CD4-positive, alpha-beta memory T cell (primary cell): ENCODE measurements at regions not wholly inside any gene's neighbourhood (a gene's known extent, or its start where the extent isn't known, plus 50 kb on each side); places are given as distances from the start of the nearest gene placed in this dataset.

Source experiments
- CTCF ChIA-PET: fragments of 350-600 bp; sonication (Branson Sonifier 250); formaldehyde crosslinking; loops from one replicate; lab custom pipeline; 2021; ENCODE audit warnings: inconsistent platforms; ENCODE audit not compliant: partially characterized antibody; lab: Charles Lee
- POLR2A ChIA-PET: fragments of 350-600 bp; sonication (Branson Sonifier 250); formaldehyde crosslinking; loops from one replicate; lab custom pipeline; 2021; ENCODE audit not compliant: partially characterized antibody; lab: Charles Lee
- DNase-seq, 5 donors: peaks; one replicate each; pipeline versions ENCODE4 v3.0.0 to v3.0.0-alpha.2; 2020 to 2022; ENCODE audit warnings: mixed read lengths in 1 of 5
- H3K27ac ChIP-seq: one replicate; pipeline ENCODE4 v1.7.0; 2013; ENCODE audit warnings: low read depth, low read length
- H3K27me3 ChIP-seq: 2 replicates; pipeline ENCODE4 v1.7.0; 2013; ENCODE audit warnings: mild to moderate bottlenecking, low read length, moderate library complexity; ENCODE audit not compliant: insufficient read depth
- H3K36me3 ChIP-seq: 2 replicates; pipeline ENCODE4 v1.7.0; 2013; ENCODE audit warnings: mild to moderate bottlenecking, low read length, moderate library complexity; ENCODE audit not compliant: insufficient read depth
- H3K4me1 ChIP-seq: 2 replicates; pipeline ENCODE4 v1.7.0; 2013; ENCODE audit warnings: mild to moderate bottlenecking, low read length, moderate library complexity; ENCODE audit not compliant: insufficient read depth
- H3K4me3 ChIP-seq, 2 donors: one replicate each; pipeline ENCODE4 v1.7.0; 2013; ENCODE audit warnings: low read length in 2 of 2, mild to moderate bottlenecking in 1 of 2
- H3K9me3 ChIP-seq, 2 donors: one replicate each; pipeline ENCODE4 v1.7.0; 2013; ENCODE audit warnings: low read length in 2 of 2, control low read depth in 1 of 2; ENCODE audit not compliant: control insufficient read depth in 1 of 2
- H3K27ac Mint-ChIP-seq, 7 donors: one replicate each; pipeline ENCODE4 v1.8.0; 2020 to 2021; ENCODE audit warnings: mixed read lengths in 7 of 7, mild to moderate bottlenecking in 6 of 7, inconsistent platforms in 3 of 7, moderate library complexity in 3 of 7
- H3K27me3 Mint-ChIP-seq, 2 donors: one replicate each; pipeline ENCODE4 v1.8.0; 2020 to 2021; ENCODE audit warnings: mixed read lengths in 2 of 2
- H3K36me3 Mint-ChIP-seq, 2 donors: one replicate each; pipeline ENCODE4 v1.8.0; 2020 to 2021; ENCODE audit warnings: mixed read lengths in 2 of 2, inconsistent platforms in 1 of 2, mild to moderate bottlenecking in 1 of 2
- H3K4me1 Mint-ChIP-seq, 4 donors: one replicate each; pipeline ENCODE4 v1.8.0; 2020 to 2021; ENCODE audit warnings: mixed read lengths in 4 of 4, mild to moderate bottlenecking in 1 of 4
- H3K4me3 Mint-ChIP-seq, 8 donors: one replicate each; pipeline ENCODE4 v1.8.0; 2020 to 2021; ENCODE audit warnings: mixed read lengths in 8 of 8, mild to moderate bottlenecking in 7 of 8, moderate library complexity in 6 of 8, inconsistent platforms in 3 of 8
- H3K9me3 Mint-ChIP-seq, 8 donors: one replicate each; pipeline ENCODE4 v1.8.0; 2020 to 2021; ENCODE audit warnings: mixed read lengths in 8 of 8, mild to moderate bottlenecking in 5 of 8, inconsistent platforms in 3 of 8, moderate library complexity in 1 of 8
- intact Hi-C: fragments of 100-400 bp; cut with micrococcal nuclease; formaldehyde crosslinking; loops from one replicate; pipeline ENCODE4 v1.15.1; 2023

GRCh38 chr5:125558466-125558865, 812.0 kb upstream of the ZNF608 start:
- Histone ChIP-seq H3K27ac (no peak overlapping the region), H3K27me3 (no peaks in the 10 kb centered on the region), H3K9me3 (no peaks in the 10 kb centered on the region), H3K36me3 (no peaks in the 10 kb centered on the region), H3K4me1 (no peaks in the 10 kb centered on the region), H3K4me3 (no peak overlapping the region)
- Mint-ChIP-seq H3K4me1 (no peaks in the 10 kb centered on the region), H3K27ac (no peak overlapping the region), H3K36me3 (no peaks in the 10 kb centered on the region), H3K4me3 (no peak overlapping the region), H3K9me3 (peaks cover 0 to 9% (median 5%) of the 10 kb centered on the region in 8 donors), H3K27me3 (no peaks in the 10 kb centered on the region)
- ChIA-PET POLR2A (no interaction called here), CTCF (no interaction called here)
- intact Hi-C loops, result no loop called here
- DNase-seq, result no peak

- Mint-ChIP-seq H3K36me3 (no peaks in the 10 kb centered on the region), H3K27ac (no peak overlapping the region), H3K27me3 (no peaks in the 10 kb centered on the region), H3K4me1 (no peaks in the 10 kb centered on the region), H3K9me3 (peaks cover 0 to 11% (median 4%) of the 10 kb centered on the region in 8 donors), H3K4me3 (no peak overlapping the region)
- ChIA-PET POLR2A (no interaction called here), CTCF (no interaction called here)
- Histone ChIP-seq H3K4me3 (no peak overlapping the region), H3K9me3 (no peaks in the 10 kb centered on the region), H3K27me3 (no peaks in the 10 kb centered on the region), H3K36me3 (no peaks in the 10 kb centered on the region), H3K4me1 (no peaks in the 10 kb centered on the region), H3K27ac (no peak overlapping the region)
- intact Hi-C loops, result no loop called here
- DNase-seq, result no peak
Measured at GRCh38 chr5:125559296-125559695, 812.9 kb upstream of the ZNF608 start.

- Mint-ChIP-seq H3K27me3 (no peaks in the 10 kb centered on the region), H3K9me3 (peaks cover 0 to 14% (median 6%) of the 10 kb centered on the region in 8 donors), H3K4me1 (no peaks in the 10 kb centered on the region), H3K4me3 (no peak overlapping the region), H3K36me3 (no peaks in the 10 kb centered on the region), H3K27ac (no peak overlapping the region)
- POLR2A ChIA-PET, result no interaction called here
- Histone ChIP-seq H3K4me3 (no peak overlapping the region), H3K4me1 (no peaks in the 10 kb centered on the region), H3K27ac (no peak overlapping the region), H3K27me3 (no peaks in the 10 kb centered on the region), H3K9me3 (no peaks in the 10 kb centered on the region), H3K36me3 (no peaks in the 10 kb centered on the region)
- no peak for DNase-seq
- CTCF ChIA-PET, result no interaction called here
- intact Hi-C loops, result no loop called here
Measured at GRCh38 chr5:125560476-125561225, 814.2 kb upstream of the ZNF608 start.

- CTCF ChIA-PET, result no interaction called here
- Histone ChIP-seq H3K4me3 (no peak overlapping the region), H3K9me3 (no peaks in the 10 kb centered on the region), H3K27ac (no peak overlapping the region), H3K36me3 (no peaks in the 10 kb centered on the region), H3K27me3 (no peaks in the 10 kb centered on the region), H3K4me1 (no peaks in the 10 kb centered on the region)
- no peak overlapping the region for H3K4me3 Mint-ChIP-seq
- no peaks in the 10 kb centered on the region for H3K27me3 Mint-ChIP-seq
- intact Hi-C loops, result no loop called here
- H3K9me3 Mint-ChIP-seq, result peaks cover 2 to 16% (median 10%) of the 10 kb centered on the region in 8 donors
- DNase-seq, result no peak
- no peak overlapping the region for H3K27ac Mint-ChIP-seq
- POLR2A ChIA-PET, result no interaction called here
- H3K4me1 Mint-ChIP-seq, result no peaks in the 10 kb centered on the region
- H3K36me3 Mint-ChIP-seq, result no peaks in the 10 kb centered on the region
Measured at GRCh38 chr5:125564317-125564975, 818.0 kb upstream of the ZNF608 start.

- Mint-ChIP-seq H3K9me3 (peaks cover 0 to 9% (median 5%) of the 10 kb centered on the region in 8 donors), H3K27me3 (no peaks in the 10 kb centered on the region), H3K27ac (no peak overlapping the region), H3K36me3 (no peaks in the 10 kb centered on the region), H3K4me1 (no peaks in the 10 kb centered on the region), H3K4me3 (no peak overlapping the region)
- ChIA-PET CTCF (no interaction called here), POLR2A (no interaction called here)
- Histone ChIP-seq H3K27me3 (no peaks in the 10 kb centered on the region), H3K36me3 (no peaks in the 10 kb centered on the region), H3K9me3 (no peaks in the 10 kb centered on the region), H3K4me1 (no peaks in the 10 kb centered on the region), H3K4me3 (no peak overlapping the region), H3K27ac (no peak overlapping the region)
- intact Hi-C loops, result no loop called here
- no peak for DNase-seq
Measured at GRCh38 chr5:125574491-125575044, 828.1 kb upstream of the ZNF608 start.

- CTCF ChIA-PET, result no interaction called here
- no peaks in the 10 kb centered on the region for H3K27me3 Mint-ChIP-seq
Measured at GRCh38 chr5:125575171-125575890, 828.9 kb upstream of the ZNF608 start.

GRCh38 chr5:125575891-125576505, 829.6 kb upstream of the ZNF608 start:
- CTCF ChIA-PET, result no interaction called here

More at GRCh38 chr5:125575171-125575890, 828.9 kb upstream of the ZNF608 start:
- Histone ChIP-seq H3K4me3 (no peak overlapping the region), H3K27ac (no peak overlapping the region), H3K9me3 (no peaks in the 10 kb centered on the region), H3K4me1 (no peaks in the 10 kb centered on the region), H3K27me3 (no peaks in the 10 kb centered on the region), H3K36me3 (no peaks in the 10 kb centered on the region)
- Mint-ChIP-seq H3K27ac (no peak overlapping the region), H3K36me3 (no peaks in the 10 kb centered on the region), H3K9me3 (peaks cover 0 to 9% (median 4%) of the 10 kb centered on the region in 8 donors), H3K4me3 (no peak overlapping the region), H3K4me1 (no peaks in the 10 kb centered on the region)
- DNase-seq, result no peak
- POLR2A ChIA-PET, result no interaction called here
- intact Hi-C loops, result no loop called here

More at GRCh38 chr5:125575891-125576505, 829.6 kb upstream of the ZNF608 start:
- POLR2A ChIA-PET, result interaction anchor here (0.5 kb wide), 1 partner anchor 1405 kb away, joined by 3 read pairs; no protein-coding TSS in a partner anchor
- H3K27ac ChIP-seq, result no peak overlapping the region
- no peak overlapping the region for H3K27ac Mint-ChIP-seq
- no peaks in the 10 kb centered on the region for H3K4me1 Mint-ChIP-seq
- H3K27me3 ChIP-seq, result no peaks in the 10 kb centered on the region
- H3K36me3 ChIP-seq, result no peaks in the 10 kb centered on the region
- peaks cover 0 to 9% (median 4%) of the 10 kb centered on the region in 8 donors for H3K9me3 Mint-ChIP-seq
- H3K4me1 ChIP-seq, result no peaks in the 10 kb centered on the region
- H3K9me3 ChIP-seq, result no peaks in the 10 kb centered on the region
- DNase-seq, result no peak
- H3K4me3 Mint-ChIP-seq, result no peak overlapping the region
- intact Hi-C loops, result no loop called here
- H3K36me3 Mint-ChIP-seq, result no peaks in the 10 kb centered on the region
- no peaks in the 10 kb centered on the region for H3K27me3 Mint-ChIP-seq
- H3K4me3 ChIP-seq, result no peak overlapping the region
